ENCODE measurements at regions not wholly inside any gene's neighbourhood (a gene's known extent, or its start where the extent isn't known, plus 50 kb on each side); places are given as distances from the start of the nearest gene placed in this dataset.

DNA sequence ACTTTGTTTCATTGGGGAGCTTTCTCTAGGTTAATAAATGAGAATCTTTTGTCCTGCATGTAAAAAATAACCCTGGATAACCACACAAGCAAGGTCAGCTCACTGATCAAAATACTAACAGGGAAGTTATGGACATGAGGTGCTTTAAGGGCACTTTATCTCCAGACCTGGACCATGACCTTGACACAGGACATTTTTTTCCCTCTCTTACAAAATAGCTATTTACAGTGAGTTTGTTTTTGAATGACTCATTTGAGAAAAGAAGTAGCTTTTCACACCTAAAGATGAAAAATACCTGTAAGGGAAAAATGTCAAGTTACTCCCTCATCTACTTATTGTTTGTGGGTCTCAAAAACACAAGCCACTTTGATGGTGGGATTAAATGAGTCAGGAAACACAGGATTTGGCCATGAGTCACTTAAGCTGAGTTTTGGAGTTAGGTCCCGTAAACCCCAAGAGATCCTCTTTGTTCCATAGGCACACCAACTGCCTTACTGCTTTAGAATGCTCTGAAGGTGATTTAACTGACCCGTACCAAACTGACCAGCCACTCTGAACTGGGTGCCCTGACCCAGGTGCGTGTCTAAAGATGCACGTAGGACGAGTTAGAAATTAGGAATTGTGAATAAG lies 479.3 kb upstream of the NXPH2 start:
- no peak for TF ChIP-seq CREB1 (IDR thresholded peaks at IDR 0.05; ENCODE audit: low read depth)
- TF ChIP-seq TAF1 (IDR thresholded peaks at IDR 0.05; ENCODE audit: low read depth): no peak
- no peak for TF ChIP-seq TCF12 (IDR thresholded peaks at IDR 0.05; ENCODE audit: low read depth)
- TF ChIP-seq FOXM1 (IDR thresholded peaks at IDR 0.05; ENCODE audit: borderline replicate concordance, low read depth): no peak
- TF ChIP-seq EP300 (IDR thresholded peaks at IDR 0.05; ENCODE audit: borderline replicate concordance): no peak
- TF ChIP-seq, protein P1, sequence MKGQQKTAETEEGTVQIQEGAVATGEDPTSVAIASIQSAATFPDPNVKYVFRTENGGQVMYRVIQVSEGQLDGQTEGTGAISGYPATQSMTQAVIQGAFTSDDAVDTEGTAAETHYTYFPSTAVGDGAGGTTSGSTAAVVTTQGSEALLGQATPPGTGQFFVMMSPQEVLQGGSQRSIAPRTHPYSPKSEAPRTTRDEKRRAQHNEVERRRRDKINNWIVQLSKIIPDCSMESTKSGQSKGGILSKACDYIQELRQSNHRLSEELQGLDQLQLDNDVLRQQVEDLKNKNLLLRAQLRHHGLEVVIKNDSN (IDR thresholded peaks at IDR 0.05): no peak
- no peak for TF ChIP-seq EGR1 (IDR thresholded peaks at IDR 0.05)
- TF ChIP-seq, protein P2, sequence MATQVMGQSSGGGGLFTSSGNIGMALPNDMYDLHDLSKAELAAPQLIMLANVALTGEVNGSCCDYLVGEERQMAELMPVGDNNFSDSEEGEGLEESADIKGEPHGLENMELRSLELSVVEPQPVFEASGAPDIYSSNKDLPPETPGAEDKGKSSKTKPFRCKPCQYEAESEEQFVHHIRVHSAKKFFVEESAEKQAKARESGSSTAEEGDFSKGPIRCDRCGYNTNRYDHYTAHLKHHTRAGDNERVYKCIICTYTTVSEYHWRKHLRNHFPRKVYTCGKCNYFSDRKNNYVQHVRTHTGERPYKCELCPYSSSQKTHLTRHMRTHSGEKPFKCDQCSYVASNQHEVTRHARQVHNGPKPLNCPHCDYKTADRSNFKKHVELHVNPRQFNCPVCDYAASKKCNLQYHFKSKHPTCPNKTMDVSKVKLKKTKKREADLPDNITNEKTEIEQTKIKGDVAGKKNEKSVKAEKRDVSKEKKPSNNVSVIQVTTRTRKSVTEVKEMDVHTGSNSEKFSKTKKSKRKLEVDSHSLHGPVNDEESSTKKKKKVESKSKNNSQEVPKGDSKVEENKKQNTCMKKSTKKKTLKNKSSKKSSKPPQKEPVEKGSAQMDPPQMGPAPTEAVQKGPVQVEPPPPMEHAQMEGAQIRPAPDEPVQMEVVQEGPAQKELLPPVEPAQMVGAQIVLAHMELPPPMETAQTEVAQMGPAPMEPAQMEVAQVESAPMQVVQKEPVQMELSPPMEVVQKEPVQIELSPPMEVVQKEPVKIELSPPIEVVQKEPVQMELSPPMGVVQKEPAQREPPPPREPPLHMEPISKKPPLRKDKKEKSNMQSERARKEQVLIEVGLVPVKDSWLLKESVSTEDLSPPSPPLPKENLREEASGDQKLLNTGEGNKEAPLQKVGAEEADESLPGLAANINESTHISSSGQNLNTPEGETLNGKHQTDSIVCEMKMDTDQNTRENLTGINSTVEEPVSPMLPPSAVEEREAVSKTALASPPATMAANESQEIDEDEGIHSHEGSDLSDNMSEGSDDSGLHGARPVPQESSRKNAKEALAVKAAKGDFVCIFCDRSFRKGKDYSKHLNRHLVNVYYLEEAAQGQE (IDR thresholded peaks at IDR 0.05; ENCODE audit: low read depth): no peak
- TF ChIP-seq CEBPB (IDR thresholded peaks at IDR 0.05): no peak
- TF ChIP-seq, protein P3, sequence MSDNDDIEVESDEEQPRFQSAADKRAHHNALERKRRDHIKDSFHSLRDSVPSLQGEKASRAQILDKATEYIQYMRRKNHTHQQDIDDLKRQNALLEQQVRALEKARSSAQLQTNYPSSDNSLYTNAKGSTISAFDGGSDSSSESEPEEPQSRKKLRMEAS (IDR thresholded peaks at IDR 0.05): no peak
- TF ChIP-seq YY1 (IDR thresholded peaks at IDR 0.05; ENCODE audit: low read depth): no peak

Measured in Ishikawa (cell line).